GM10266 (cell line): ENCODE measurements at regions not wholly inside any gene's neighbourhood (a gene's known extent, or its start where the extent isn't known, plus 50 kb on each side); places are given as distances from the start of the nearest gene placed in this dataset.

Experiments
- DNase-seq: peaks from one replicate; pipeline ENCODE4 v3.0.0; 2012; ENCODE audit errors: extremely low spot score
- TF ChIP-seq, protein P1 (sequence below): IDR thresholded peaks from 2 replicates; pipeline ENCODE4 v1.5.1; 2012; ENCODE audit warnings: mild to moderate bottlenecking, low read depth; ENCODE audit not compliant: control insufficient read depth, insufficient read depth; ENCODE audit errors: missing control alignments

DNA sequence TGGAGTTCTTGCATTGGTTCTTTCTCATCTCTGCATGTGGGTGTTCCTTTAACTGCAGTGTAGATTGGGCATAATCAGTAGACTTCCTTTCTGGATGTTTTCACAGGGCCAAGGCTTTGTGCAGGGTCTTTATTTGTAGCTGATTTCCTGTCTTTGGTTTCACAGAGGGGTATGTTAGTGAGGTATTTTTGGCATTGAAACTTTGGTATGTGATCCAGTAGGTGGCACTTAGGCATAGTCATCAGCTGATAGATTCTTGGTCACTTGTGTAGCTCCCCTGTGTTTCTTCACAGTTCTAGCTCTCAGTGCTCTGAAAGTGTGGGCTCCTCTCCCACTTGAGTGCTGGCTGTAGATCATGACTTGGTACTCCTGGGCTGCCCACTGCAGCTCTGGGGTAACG lies 52.7 kb upstream of the LMO3 start:
- TF ChIP-seq, protein P1, sequence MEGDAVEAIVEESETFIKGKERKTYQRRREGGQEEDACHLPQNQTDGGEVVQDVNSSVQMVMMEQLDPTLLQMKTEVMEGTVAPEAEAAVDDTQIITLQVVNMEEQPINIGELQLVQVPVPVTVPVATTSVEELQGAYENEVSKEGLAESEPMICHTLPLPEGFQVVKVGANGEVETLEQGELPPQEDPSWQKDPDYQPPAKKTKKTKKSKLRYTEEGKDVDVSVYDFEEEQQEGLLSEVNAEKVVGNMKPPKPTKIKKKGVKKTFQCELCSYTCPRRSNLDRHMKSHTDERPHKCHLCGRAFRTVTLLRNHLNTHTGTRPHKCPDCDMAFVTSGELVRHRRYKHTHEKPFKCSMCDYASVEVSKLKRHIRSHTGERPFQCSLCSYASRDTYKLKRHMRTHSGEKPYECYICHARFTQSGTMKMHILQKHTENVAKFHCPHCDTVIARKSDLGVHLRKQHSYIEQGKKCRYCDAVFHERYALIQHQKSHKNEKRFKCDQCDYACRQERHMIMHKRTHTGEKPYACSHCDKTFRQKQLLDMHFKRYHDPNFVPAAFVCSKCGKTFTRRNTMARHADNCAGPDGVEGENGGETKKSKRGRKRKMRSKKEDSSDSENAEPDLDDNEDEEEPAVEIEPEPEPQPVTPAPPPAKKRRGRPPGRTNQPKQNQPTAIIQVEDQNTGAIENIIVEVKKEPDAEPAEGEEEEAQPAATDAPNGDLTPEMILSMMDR, result no peak
- no peak for DNase-seq
